NCI-H1105 (cell line): ENCODE measurements at regions not wholly inside any gene's neighbourhood (a gene's known extent, or its start where the extent isn't known, plus 50 kb on each side); places are given as distances from the start of the nearest gene placed in this dataset.

Source experiments
- DNase-seq: peaks from one replicate; lab custom pipeline; 2025; lab: John Stamatoyannopoulos, UW

DNA sequence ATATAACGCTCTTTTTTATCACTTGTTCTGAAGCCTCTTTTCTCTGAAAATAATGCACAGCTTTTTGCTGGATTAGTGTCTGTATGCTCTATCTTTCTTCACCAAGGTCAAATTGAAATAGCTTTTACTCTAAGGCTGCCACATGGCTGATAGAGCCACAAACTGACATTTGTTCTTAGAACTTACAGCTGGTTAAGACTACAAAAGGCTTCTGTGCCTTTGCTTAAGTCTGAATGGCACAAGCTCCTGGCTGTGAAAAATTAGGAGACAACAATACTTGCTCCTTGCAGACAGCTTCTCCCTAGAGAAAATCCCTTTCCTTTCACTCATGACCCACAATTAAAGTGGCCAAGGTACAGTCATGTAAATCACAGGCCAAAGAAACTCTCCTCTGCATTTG is 515.3 kb downstream of the DSC3 start:
- no peak for DNase-seq

GRCh38 chr18:30522288-30522929 is 520.1 kb downstream of the DSC3 start:
- no peak for DNase-seq

DNA sequence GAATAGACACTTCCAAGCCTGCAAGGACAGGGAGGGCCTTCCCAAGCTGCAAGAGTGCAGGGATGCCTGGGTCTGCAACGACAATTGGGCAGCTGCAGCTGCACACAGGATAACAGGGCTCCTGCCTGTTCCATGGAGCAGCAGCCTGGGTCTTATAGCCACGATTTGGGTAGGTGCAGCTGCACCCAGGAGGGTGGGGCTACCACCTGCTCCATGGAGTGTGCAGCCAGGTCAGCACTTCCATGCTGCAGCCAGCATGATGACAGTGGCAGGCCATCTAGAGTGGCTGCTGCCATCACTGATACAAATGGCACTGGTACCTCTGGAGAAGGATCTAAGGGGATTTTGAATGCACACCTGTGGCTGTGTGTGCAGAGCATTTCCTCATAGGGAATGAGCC is 528.5 kb downstream of the DSC3 start:
- DNase-seq = no peak

GRCh38 chr18:30512872-30513271 is 529.7 kb downstream of the DSC3 start:
- DNase-seq = no peak

DNA sequence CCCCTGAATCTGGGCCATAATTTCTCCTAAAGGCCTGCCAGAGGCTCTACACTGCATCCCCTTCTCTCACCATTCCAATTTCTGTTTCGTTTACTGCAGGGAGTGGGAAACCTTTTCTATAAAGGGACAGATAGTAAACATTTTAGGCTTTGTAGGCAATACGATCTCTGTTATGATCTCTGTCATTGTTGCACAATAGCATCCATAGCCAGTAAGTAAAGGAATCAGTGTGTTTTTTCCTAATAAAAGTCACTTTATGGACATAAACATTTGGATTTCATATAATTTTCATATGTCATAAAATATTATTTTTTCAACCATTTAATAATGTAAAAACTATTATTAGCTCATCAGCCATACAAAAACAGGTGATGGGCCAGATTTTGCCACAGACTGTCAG is 531.7 kb downstream of the DSC3 start:
- DNase-seq = no peak

GRCh38 chr18:30501594-30501993 is 540.9 kb downstream of the DSC3 start:
- no peak for DNase-seq

DNA sequence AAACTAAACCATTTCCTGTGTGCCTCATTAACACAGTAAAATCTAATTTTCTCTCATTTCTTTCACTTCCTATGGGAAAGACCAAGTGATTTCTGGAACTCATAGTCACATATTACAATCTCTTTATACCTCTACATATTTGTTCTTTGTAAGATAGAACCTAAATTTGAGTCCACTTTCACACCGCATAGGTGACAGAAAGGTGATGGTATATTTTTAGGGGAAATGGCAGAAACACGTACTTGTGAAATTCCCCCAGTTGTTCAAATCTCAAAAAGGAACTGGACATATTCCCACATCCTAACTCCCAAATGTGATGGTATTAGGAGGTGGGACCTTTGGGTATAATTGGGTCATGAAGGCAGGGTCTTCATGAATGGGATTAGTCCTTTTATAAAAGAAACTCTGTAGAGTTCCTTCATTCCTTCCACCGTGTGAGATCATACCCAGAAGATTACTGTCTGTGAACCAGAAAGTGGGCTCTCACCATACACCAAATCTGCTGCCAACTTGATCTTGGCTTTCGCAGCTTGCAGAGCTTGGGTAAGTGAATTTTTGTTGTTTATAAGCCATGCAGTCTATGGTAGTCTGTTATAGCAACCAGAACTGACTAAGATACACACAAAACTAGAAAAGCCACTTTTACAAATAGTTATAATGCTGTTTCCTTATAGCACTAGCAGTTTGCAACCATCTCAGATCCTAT is 542.1 kb downstream of the DSC3 start:
- no peak for DNase-seq

- no peak for DNase-seq
Measured at GRCh38 chr18:30499721-30500120, 542.8 kb downstream of the DSC3 start.

DNA sequence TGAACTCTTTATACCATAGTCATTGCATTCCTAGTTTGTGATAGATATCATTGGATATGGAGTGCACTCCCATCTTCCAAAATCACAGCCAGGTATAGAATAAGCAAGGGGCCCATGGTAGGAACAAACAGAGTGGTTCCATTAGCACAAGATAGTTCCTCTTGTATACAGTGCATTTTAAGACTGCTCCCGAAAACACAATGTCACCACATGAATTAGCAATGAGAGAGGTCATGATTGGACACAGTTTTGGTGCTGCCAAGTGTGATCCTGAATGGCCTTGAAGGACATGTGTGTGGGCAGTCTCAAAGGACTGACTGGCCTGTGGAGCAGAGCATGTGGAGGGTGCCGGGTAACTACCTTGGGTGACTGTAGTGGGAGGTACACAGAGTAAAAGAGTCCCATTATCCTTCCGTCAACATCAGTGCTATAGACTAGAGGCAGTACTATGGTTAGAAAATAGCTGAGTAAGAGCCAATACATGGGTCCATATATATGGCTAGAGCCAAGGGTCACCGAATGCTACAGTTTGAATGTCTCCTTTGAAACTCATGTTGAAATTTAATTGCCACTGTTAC is 549.9 kb downstream of the DSC3 start:
- DNase-seq = no peak

DNA sequence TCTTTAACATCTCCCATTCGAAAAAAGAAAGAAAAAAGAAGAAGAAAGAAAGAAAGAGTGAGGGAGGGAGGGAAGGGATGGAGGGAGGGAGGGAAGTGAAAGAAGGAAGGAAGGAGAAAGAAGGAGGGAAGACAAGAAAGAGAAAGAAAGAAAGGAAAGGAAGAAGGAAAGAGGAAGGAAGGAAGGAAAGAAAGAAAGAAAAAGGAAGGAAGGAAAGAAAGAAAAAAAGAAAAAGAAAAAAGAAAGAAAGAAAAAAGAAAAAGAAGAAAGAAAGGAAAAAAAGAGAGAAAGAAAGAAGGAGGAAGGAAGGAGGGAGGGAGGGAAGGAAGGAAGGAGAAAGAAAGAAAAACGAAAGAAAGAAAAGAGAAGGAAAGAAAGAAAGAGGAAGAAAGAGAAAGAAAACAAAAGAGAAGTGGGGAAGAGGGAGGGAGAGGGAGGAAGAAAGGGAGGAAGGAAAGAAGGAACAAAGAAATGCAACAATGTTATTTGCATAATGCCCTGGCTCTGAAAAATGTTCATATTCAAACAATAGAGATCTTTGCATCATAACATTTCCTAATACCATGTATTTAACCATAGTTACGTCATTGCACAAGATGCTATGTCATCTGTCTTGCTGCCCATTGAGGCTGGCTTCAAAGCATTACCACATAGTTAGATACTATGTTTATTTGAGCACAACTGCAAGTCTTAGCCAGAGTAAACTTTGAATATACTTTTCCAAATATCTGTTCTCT is 550.6 kb downstream of the DSC3 start:
- DNase-seq = no peak

DNA sequence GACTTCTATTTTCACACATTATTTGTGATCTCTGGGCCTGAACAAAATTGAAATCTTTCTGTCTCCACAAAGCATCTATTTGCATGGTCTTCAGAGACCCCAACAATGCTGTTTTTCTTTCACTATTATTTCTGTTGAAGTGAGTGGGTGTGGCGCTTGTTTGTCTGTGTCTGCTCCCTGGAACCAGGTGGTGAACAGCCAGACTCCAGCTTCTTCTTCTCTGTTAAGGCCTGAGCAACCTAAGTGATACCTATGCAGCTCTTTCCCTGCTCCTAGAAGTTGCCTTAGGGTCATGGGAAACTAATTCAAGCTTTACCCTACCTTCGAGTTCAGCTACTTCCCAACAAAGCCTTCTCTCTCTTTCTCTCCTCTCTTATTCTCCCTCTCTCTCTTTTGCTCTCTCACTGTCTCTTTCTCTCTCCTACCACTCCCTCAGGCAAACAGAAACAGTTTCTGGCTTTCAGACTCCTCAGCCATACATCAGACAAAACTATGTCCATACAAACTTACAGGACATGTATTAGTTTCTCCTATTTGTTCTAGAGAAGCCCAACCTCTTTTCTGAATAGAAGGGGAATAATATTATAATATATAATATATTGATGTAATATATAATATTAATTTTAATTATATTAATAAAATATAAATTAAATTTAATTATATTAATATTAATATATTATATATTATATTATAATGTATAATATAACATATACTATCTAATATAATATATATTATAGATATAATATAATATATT is 552.5 kb downstream of the DSC3 start:
- no peak for DNase-seq

DNA sequence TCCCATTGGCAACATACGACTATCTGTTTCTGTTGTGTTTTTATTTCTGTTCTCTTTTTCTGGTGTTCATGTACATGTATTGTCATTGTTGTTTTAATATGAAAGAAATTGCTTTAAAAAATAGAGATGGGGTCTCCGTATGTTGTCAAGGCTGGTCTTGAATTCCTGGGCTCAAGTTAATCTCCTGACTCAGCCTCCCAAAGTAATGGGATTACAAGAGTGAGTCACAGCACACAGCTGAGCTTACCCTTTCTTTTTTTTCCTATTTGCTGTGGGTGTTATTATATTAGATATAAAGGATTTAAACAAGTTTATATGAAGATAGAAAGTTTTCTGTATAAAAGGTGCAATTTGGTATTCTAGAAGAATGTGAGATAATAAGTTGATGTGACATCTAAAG is 554.6 kb downstream of the DSC3 start:
- no peak for DNase-seq

DNA sequence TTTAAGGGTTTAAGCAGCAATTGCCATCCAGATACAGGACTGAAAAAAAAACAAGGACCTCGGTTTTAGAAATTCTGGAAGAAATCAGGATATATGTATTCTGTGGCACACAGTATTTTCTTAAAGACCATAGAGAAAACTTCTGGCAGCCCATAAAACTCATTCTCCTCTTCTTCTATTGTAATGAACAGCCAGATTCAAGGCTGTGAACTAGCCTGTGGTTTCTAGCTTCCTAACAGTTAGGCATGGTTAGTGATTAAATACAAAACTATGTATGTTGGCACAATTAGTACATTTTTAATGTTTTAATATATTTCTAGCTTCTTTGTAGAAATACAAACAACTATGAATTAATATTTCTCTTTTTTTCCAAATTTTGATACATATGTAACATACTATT is 555.7 kb downstream of the DSC3 start:
- no peak for DNase-seq

GRCh38 chr18:30485078-30485477 is 557.5 kb downstream of the DSC3 start:
- DNase-seq = no peak

- no peak for DNase-seq
Measured at GRCh38 chr18:30481871-30482270, 560.7 kb downstream of the DSC3 start.

- no peak for DNase-seq
Measured at GRCh38 chr18:30469091-30469490, 573.5 kb downstream of the DSC3 start.

DNA sequence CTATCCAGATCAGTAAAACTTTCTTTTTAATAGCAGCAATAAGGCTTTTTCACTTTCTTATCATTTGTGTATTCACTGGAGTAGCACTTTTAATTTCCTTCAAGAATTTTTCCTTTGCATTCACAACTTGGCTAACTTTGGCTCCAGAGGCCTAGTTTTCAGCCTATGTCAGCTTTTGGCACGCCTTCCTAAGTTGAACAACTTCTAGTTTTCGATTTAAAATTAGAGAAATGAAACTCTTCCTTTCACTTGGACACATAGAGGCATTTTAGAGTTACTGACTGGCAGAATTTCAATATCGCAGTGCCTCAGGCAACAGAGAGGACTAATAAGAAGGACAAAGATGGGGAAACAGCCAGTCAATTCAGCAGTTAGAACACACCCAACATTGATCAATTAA is 577.4 kb downstream of the DSC3 start:
- no peak for DNase-seq

DNA sequence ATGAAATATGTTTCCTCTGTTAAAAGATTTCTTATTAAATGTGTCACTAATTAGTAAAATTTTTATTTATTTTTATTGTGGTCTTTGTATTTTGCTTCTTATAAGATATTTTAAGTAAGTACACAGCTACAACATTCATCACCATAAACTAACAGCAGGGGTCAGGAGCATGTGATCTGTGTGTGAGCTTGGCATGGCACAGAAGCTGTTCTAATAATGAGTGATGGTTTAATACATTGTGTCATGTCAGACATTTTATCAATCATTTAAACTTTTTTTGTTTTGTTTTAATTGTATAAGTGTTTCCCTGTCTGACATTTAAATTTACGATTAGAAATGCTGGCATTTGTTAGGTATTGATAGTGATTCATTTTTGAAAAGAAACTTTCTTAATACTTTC is 585.4 kb downstream of the DSC3 start:
- DNase-seq = no peak

GRCh38 chr18:30455741-30456140 is 586.8 kb downstream of the DSC3 start:
- DNase-seq = no peak

- no peak for DNase-seq
Measured at GRCh38 chr18:30454920-30455319, 587.6 kb downstream of the DSC3 start.

GRCh38 chr18:30451981-30452380 is 590.6 kb downstream of the DSC3 start:
- no peak for DNase-seq

- DNase-seq = no peak
Measured at GRCh38 chr18:30450927-30451326, 591.6 kb downstream of the DSC3 start.
